ENCODE measurements at regions not wholly inside any gene's neighbourhood (a gene's known extent, or its start where the extent isn't known, plus 50 kb on each side); places are given as distances from the start of the nearest gene placed in this dataset.

- no peak for DNase-seq (ENCODE audit: low read depth)
- ChIA-PET POLR2A (no interaction called here), CTCF (no interaction called here)
- Histone ChIP-seq H3K4me3 (ENCODE audit: low read depth, low read length) (no peak overlapping the region), H3K36me3 (ENCODE audit: control insufficient read depth, insufficient read depth, low read length) (no peaks in the 10 kb centered on the region), H3K27me3 (ENCODE audit: control insufficient read depth, insufficient read depth, low read length) (peaks cover 2% of the 10 kb centered on the region; the same call in 1 of the 2 replicates)
- no peak for TF ChIP-seq CTCF (IDR thresholded peaks at IDR 0.05; ENCODE audit: insufficient read depth, low read depth, low read length)
These were observed 214.9 kb upstream of the CST7 start for GRCh38 chr20:24734139-24734538.

GRCh38 chr20:24735263-24735662 lies 213.8 kb upstream of the CST7 start:
- CTCF ChIA-PET: interaction anchor here (0.7 to 0.9 kb wide), 3 partner anchors 11 to 217 kb away, joined by 3 to 4 read pairs (median 3); no protein-coding TSS in a partner anchor
- H3K27me3 ChIP-seq (ENCODE audit: control insufficient read depth, insufficient read depth, low read length): peaks cover 2% of the 10 kb centered on the region; the same call in 1 of the 2 replicates
- H3K4me3 ChIP-seq (ENCODE audit: low read depth, low read length): no peak overlapping the region
- POLR2A ChIA-PET: no interaction called here
- no peak for DNase-seq (ENCODE audit: low read depth)
- no peak for TF ChIP-seq CTCF (IDR thresholded peaks at IDR 0.05; ENCODE audit: insufficient read depth, low read depth, low read length)
- no peaks in the 10 kb centered on the region for H3K36me3 ChIP-seq (ENCODE audit: control insufficient read depth, insufficient read depth, low read length)

GRCh38 chr20:24736131-24736843 lies 212.8 kb upstream of the CST7 start:
- TF ChIP-seq CTCF (IDR thresholded peaks at IDR 0.05; ENCODE audit: insufficient read depth, low read depth, low read length): no peak
- DNase-seq (ENCODE audit: low read depth): no peak
- POLR2A ChIA-PET: no interaction called here
- H3K27me3 ChIP-seq (ENCODE audit: control insufficient read depth, insufficient read depth, low read length): peaks cover 2% of the 10 kb centered on the region; the same call in 1 of the 2 replicates
- CTCF ChIA-PET: interaction anchor here (0.7 kb wide), 1 partner anchor 27 kb away, joined by 3 read pairs; no protein-coding TSS in a partner anchor
- H3K4me3 ChIP-seq (ENCODE audit: low read depth, low read length): no peak overlapping the region
- no peaks in the 10 kb centered on the region for H3K36me3 ChIP-seq (ENCODE audit: control insufficient read depth, insufficient read depth, low read length)

- CTCF ChIA-PET: interaction anchor here (0.7 kb wide), 1 partner anchor 28 kb away, joined by 3 read pairs; no protein-coding TSS in a partner anchor
- H3K36me3 ChIP-seq (ENCODE audit: control insufficient read depth, insufficient read depth, low read length): no peaks in the 10 kb centered on the region
These were observed 212.2 kb upstream of the CST7 start for GRCh38 chr20:24736844-24737211.

More at GRCh38 chr20:24736844-24737211, 212.2 kb upstream of the CST7 start:
- TF ChIP-seq CTCF (IDR thresholded peaks at IDR 0.05; ENCODE audit: insufficient read depth, low read depth, low read length): no peak
- DNase-seq (ENCODE audit: low read depth): no peak
- Histone ChIP-seq H3K27me3 (ENCODE audit: control insufficient read depth, insufficient read depth, low read length) (peaks cover 2% of the 10 kb centered on the region; the same call in 1 of the 2 replicates), H3K4me3 (ENCODE audit: low read depth, low read length) (no peak overlapping the region)
- POLR2A ChIA-PET: no interaction called here
